PC-9 (cell line): ENCODE measurements at regions not wholly inside any gene's neighbourhood (a gene's known extent, or its start where the extent isn't known, plus 50 kb on each side); places are given as distances from the start of the nearest gene placed in this dataset.

Experiments
- BruUV-seq: library from RNA; stranded (reverse); fragments of 400-500 nt; replicated peaks from 2 replicates; lab custom pipeline; 2021; lab: Mats Ljungman, UMichigan
- CTCF ChIA-PET: fragments of 300-600 bp; sonication (Branson Sonifier 250); formaldehyde crosslinking; loops from one replicate; lab custom pipeline; 2022; ENCODE audit warnings: antibody characterized with exemption; lab: Charles Lee
- POLR2A ChIA-PET: fragments of 300-600 bp; sonication (Branson Sonifier 250); formaldehyde crosslinking; loops from one replicate; lab custom pipeline; 2022; ENCODE audit warnings: antibody characterized with exemption; ENCODE audit not compliant: unreplicated experiment; lab: Charles Lee
- DNase-seq, 2 experiments: peaks; one replicate each; pipeline versions ENCODE4 v3.0.0 to v3.0.0-alpha.2; 2015 to 2022; ENCODE audit warnings: mixed read lengths in 1 of 2
- H2AFZ ChIP-seq: fragments of 200-600 bp; sonication (generic); 2 replicates; pipeline ENCODE4 v1.8.1; 2017; ENCODE audit warnings: antibody characterized with exemption
- H3F3A ChIP-seq: fragments of 200-600 bp; sonication (generic); 2 replicates; pipeline ENCODE4 v1.8.1; 2017; ENCODE audit warnings: antibody characterized with exemption, mild to moderate bottlenecking, low read depth; ENCODE audit not compliant: insufficient read depth
- H3K27ac ChIP-seq: fragments of 200-600 bp; sonication (generic); 2 replicates; pipeline ENCODE4 v1.6.1; 2016; ENCODE audit warnings: mixed run types
- H3K27me3 ChIP-seq: fragments of 200-600 bp; sonication (generic); 2 replicates; pipeline ENCODE4 v1.6.1; 2016; ENCODE audit warnings: low read depth, mixed run types; ENCODE audit not compliant: insufficient read depth
- H3K36me3 ChIP-seq: fragments of 200-600 bp; sonication (generic); 2 replicates; pipeline ENCODE4 v1.6.1; 2016; ENCODE audit warnings: low read depth, mixed run types
- H3K4me1 ChIP-seq: fragments of 200-600 bp; sonication (generic); replicated peaks from 2 replicates; pipeline ENCODE4 v1.6.1; 2016; ENCODE audit warnings: mixed run types; ENCODE audit not compliant: insufficient read depth
- H3K4me2 ChIP-seq: fragments of 200-600 bp; sonication (generic); 2 replicates; pipeline ENCODE4 v1.6.1; 2017; ENCODE audit warnings: mixed run types
- H3K4me3 ChIP-seq: fragments of 200-600 bp; sonication (generic); 2 replicates; pipeline ENCODE4 v1.6.1; 2016; ENCODE audit warnings: mixed run types
- H3K79me2 ChIP-seq: fragments of 200-600 bp; sonication (generic); 2 replicates; pipeline ENCODE4 v1.6.1; 2017; ENCODE audit warnings: low read depth, mixed run types
- H3K9me2 ChIP-seq: fragments of 200-600 bp; sonication (generic); 2 replicates; pipeline ENCODE4 v1.8.1; 2017; ENCODE audit warnings: mild to moderate bottlenecking; ENCODE audit not compliant: insufficient read depth
- H3K9me3 ChIP-seq: fragments of 200-600 bp; sonication (generic); 2 replicates; pipeline ENCODE4 v1.8.1; 2016; ENCODE audit warnings: low read depth; ENCODE audit not compliant: insufficient read depth
- H4K20me1 ChIP-seq: fragments of 200-600 bp; sonication (generic); 2 replicates; pipeline ENCODE4 v1.8.1; 2017; ENCODE audit not compliant: insufficient read depth
- CTCF ChIP-seq: fragments of 200-600 bp; sonication (generic); conservative IDR thresholded peaks from 2 replicates; pipeline ENCODE4 v1.6.1; 2017; ENCODE audit warnings: mixed run types, antibody characterized with exemption, mild to moderate bottlenecking, moderate library complexity
- EZH2 ChIP-seq: fragments of 200-600 bp; sonication (generic); IDR thresholded peaks from 2 replicates; pipeline ENCODE4 v1.8.0; 2017; ENCODE audit warnings: antibody characterized with exemption, low read depth
- intact Hi-C: fragments of 100-400 bp; cut with micrococcal nuclease; formaldehyde crosslinking; loops from one replicate; pipeline ENCODE4 v1.10.0; 2022; ENCODE audit not compliant: unreplicated experiment

DNA sequence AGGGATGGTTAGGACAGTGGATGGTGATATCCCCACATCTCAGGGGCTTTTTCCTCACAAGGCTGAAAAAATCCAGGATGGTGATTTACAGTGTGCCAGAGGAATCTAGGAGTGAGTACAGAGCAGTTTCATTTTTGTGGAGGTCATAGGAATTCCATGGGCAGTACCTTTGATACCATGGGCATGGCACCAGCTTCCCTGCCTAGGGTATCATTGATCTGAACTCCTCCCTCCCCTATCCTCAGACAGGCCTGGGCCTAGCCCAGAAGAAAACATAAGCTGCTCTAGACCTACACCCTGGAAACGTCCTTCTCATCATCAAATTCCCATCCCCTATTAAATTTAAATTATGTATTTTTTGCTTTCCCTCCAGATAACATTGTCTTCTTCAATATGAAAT, 136.3 kb upstream of the KLHL29 start:
- no peak overlapping the region for H3K27ac ChIP-seq
- POLR2A ChIA-PET = no interaction called here
- H3F3A ChIP-seq = no peaks in the 10 kb centered on the region
- no peaks in the 10 kb centered on the region for H3K9me2 ChIP-seq
- no peaks in the 10 kb centered on the region for H4K20me1 ChIP-seq
- no peaks in the 10 kb centered on the region for H3K9me3 ChIP-seq
- CTCF ChIA-PET = no interaction called here
- no peak overlapping the region for H3K4me3 ChIP-seq
- no peak overlapping the region for H3K4me2 ChIP-seq
- no peaks in the 10 kb centered on the region for H3K36me3 ChIP-seq
- intact Hi-C loops = no loop called here
- H3K27me3 ChIP-seq = peaks cover 45% of the 10 kb centered on the region
- no peaks in the 10 kb centered on the region for H3K4me1 ChIP-seq
- no peaks in the 10 kb centered on the region for H3K79me2 ChIP-seq
- TF ChIP-seq EZH2 (no peak), CTCF (no peak)
- DNase-seq = no peak
- no TSS peak for BruUV-seq
- H2AFZ ChIP-seq = no peak overlapping the region

DNA sequence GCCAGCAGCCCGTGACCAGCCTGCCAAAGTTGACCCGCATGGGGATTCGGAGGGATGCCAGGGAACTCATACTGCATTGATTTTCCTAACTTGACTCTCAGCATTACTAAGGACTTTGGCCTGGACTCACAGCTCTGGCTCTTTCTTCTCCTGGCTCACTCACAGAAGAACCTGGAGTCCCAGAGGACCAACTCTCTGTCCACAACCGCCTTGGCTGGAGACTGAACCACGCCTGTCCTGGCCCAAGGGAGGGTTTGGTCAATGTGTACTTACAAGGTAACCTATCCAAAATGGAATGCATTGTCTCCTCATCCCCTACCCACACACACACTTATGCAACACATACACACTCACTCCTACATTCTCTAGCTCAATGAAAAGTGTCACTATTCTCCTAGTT, 135.6 kb upstream of the KLHL29 start:
- no peak overlapping the region for H3K4me2 ChIP-seq
- no peaks in the 10 kb centered on the region for H3K4me1 ChIP-seq
- H4K20me1 ChIP-seq = no peaks in the 10 kb centered on the region
- no peak overlapping the region for H3K4me3 ChIP-seq
- no peaks in the 10 kb centered on the region for H3K9me3 ChIP-seq
- ChIA-PET CTCF (no interaction called here), POLR2A (interaction anchor here (0.8 kb wide), 1 partner anchor 433 kb away, joined by 4 read pairs; no protein-coding TSS in a partner anchor)
- intact Hi-C loops = no loop called here
- no peak for DNase-seq
- no peaks in the 10 kb centered on the region for H3K36me3 ChIP-seq
- BruUV-seq = no TSS peak
- no peak for TF ChIP-seq CTCF
- TF ChIP-seq EZH2 = no peak
- H3K27ac ChIP-seq = no peak overlapping the region
- H3F3A ChIP-seq = no peaks in the 10 kb centered on the region
- H3K9me2 ChIP-seq = no peaks in the 10 kb centered on the region
- no peaks in the 10 kb centered on the region for H3K79me2 ChIP-seq
- no peak overlapping the region for H2AFZ ChIP-seq
- peaks cover 40% of the 10 kb centered on the region for H3K27me3 ChIP-seq

- H3K4me3 ChIP-seq = no peak overlapping the region
- no TSS peak for BruUV-seq
- H3K4me2 ChIP-seq = no peak overlapping the region
- H3K9me2 ChIP-seq = no peaks in the 10 kb centered on the region
- no peaks in the 10 kb centered on the region for H3K9me3 ChIP-seq
- POLR2A ChIA-PET = no interaction called here
- no peak for DNase-seq
- no peak overlapping the region for H2AFZ ChIP-seq
- H3K79me2 ChIP-seq = no peaks in the 10 kb centered on the region
- TF ChIP-seq EZH2 = no peak
- no peak for TF ChIP-seq CTCF
- H4K20me1 ChIP-seq = no peaks in the 10 kb centered on the region
- H3K27me3 ChIP-seq = peaks cover 34% of the 10 kb centered on the region
- H3K27ac ChIP-seq = no peak overlapping the region
- intact Hi-C loops = no loop called here
- H3K36me3 ChIP-seq = no peaks in the 10 kb centered on the region
- H3F3A ChIP-seq = no peaks in the 10 kb centered on the region
- H3K4me1 ChIP-seq = no peaks in the 10 kb centered on the region
- CTCF ChIA-PET = no interaction called here
These were observed 134.6 kb upstream of the KLHL29 start for GRCh38 chr2:23250371-23250770.
